Kidney (tissue), 13 donors: ENCODE measurements at regions not wholly inside any gene's neighbourhood (a gene's known extent, or its start where the extent isn't known, plus 50 kb on each side); places are given as distances from the start of the nearest gene placed in this dataset.

ENCODE experiments used
- DNase-seq, 5 donors: peaks; one replicate each; pipeline ENCODE4 v3.0.0-alpha.2; 2013 to 2020
- FAIRE-seq: peaks from 2 replicates; lab custom pipeline; 2012; peaks lifted over from hg19 to GRCh38; lab: Jason Lieb, UNC
- H3K27ac ChIP-seq, 2 donors: one replicate each; pipeline ENCODE4 v1.7.0; 2013; ENCODE audit warnings: low read depth in 2 of 2, low read length in 2 of 2, inconsistent platforms in 1 of 2
- H3K27me3 ChIP-seq: one replicate; pipeline ENCODE4 v1.7.1; 2013; ENCODE audit warnings: low read length, inconsistent platforms; ENCODE audit not compliant: control insufficient read depth, insufficient read depth
- H3K36me3 ChIP-seq, 3 donors: one replicate each; pipeline versions ENCODE4 v1.7.0 to v1.7.1; 2013; ENCODE audit warnings: low read length in 3 of 3, control low read depth in 1 of 3, inconsistent platforms in 1 of 3; ENCODE audit not compliant: insufficient read depth in 3 of 3, control insufficient read depth in 2 of 3
- H3K4me1 ChIP-seq, 3 donors: one replicate each; pipeline versions ENCODE4 v1.7.0 to v1.7.1; 2013; ENCODE audit warnings: low read length in 3 of 3, inconsistent platforms in 1 of 3, low read depth in 1 of 3; ENCODE audit not compliant: control insufficient read depth in 2 of 3, insufficient read depth in 2 of 3
- H3K4me3 ChIP-seq, 3 donors: one replicate each; pipeline versions ENCODE4 v1.7.0 to v1.8.1; 2013; ENCODE audit warnings: low read length in 3 of 3, control low read depth in 1 of 3, inconsistent platforms in 1 of 3
- H3K9ac ChIP-seq, 3 donors: one replicate each; pipeline versions ENCODE4 v1.7.0 to v1.7.1; 2013; ENCODE audit warnings: low read length in 3 of 3, control low read depth in 1 of 3, inconsistent platforms in 1 of 3
- H3K9me3 ChIP-seq, 3 donors: one replicate each; pipeline versions ENCODE4 v1.7.0 to v1.7.1; 2013; ENCODE audit warnings: low read length in 3 of 3, control low read depth in 1 of 3, inconsistent platforms in 1 of 3; ENCODE audit not compliant: control insufficient read depth in 2 of 3, insufficient read depth in 1 of 3
- CTCF ChIP-seq: IDR thresholded peaks from 3 replicates; pipeline ENCODE4 v1.5.1; 2012; ENCODE audit warnings: mild to moderate bottlenecking, moderate library complexity, borderline replicate concordance; ENCODE audit not compliant: insufficient read depth; ENCODE audit errors: extremely low read depth
- intact Hi-C: fragments of 100-400 bp; cut with DNase I; formaldehyde crosslinking; loops from one replicate; pipeline ENCODE4 v1.11.1; 2022
- donor health status: control.
- donor health status: control.
- donor health status: control.
- donor health status: control.
- donor health status: control.
- donor health status: DM: yes; HTN: yes; CAD: no.
- donor health status: Normal renal cell carcinoma (clear cell type).

GRCh38 chr4:152200511-152201333 is 335.2 kb downstream of the FBXW7 start:
- H3K9me3 ChIP-seq = no peaks in the 10 kb centered on the region
- intact Hi-C loops = no loop called here
- no peaks in the 10 kb centered on the region for H3K36me3 ChIP-seq
- H3K27ac ChIP-seq = no peak overlapping the region
- H3K27me3 ChIP-seq = no peaks in the 10 kb centered on the region
- DNase-seq (no peak), FAIRE-seq (no peak)
- H3K9ac ChIP-seq = no peak overlapping the region
- H3K4me3 ChIP-seq = no peak overlapping the region
- no peak for TF ChIP-seq CTCF
- H3K4me1 ChIP-seq = no peaks in the 10 kb centered on the region

- no peak for TF ChIP-seq CTCF
- DNase-seq (no peak), FAIRE-seq (no peak)
- no peak overlapping the region for H3K27ac ChIP-seq
- intact Hi-C loops = no loop called here
- no peaks in the 10 kb centered on the region for H3K27me3 ChIP-seq
- no peak overlapping the region for H3K4me3 ChIP-seq
- H3K9me3 ChIP-seq = no peaks in the 10 kb centered on the region
- no peaks in the 10 kb centered on the region for H3K4me1 ChIP-seq
- H3K36me3 ChIP-seq = no peaks in the 10 kb centered on the region
- no peak overlapping the region for H3K9ac ChIP-seq
These were observed 338.7 kb downstream of the FBXW7 start for GRCh38 chr4:152197211-152197610.

- FAIRE-seq = no peak
- Histone ChIP-seq H3K27me3 (no peaks in the 10 kb centered on the region), H3K9me3 (no peaks in the 10 kb centered on the region), H3K4me3 (no peak overlapping the region), H3K36me3 (no peaks in the 10 kb centered on the region), H3K27ac (no peak overlapping the region), H3K4me1 (no peaks in the 10 kb centered on the region), H3K9ac (no peak overlapping the region)
- intact Hi-C loops = no loop called here
- no peak for TF ChIP-seq CTCF
- peak in 2 of 5 donors; percentile 35 to 58 for DNase-seq
These were observed 340.0 kb downstream of the FBXW7 start for GRCh38 chr4:152195888-152196287.

GRCh38 chr4:152193059-152193458 is 342.8 kb downstream of the FBXW7 start:
- DNase-seq (no peak), FAIRE-seq (no peak)
- no peaks in the 10 kb centered on the region for H3K9me3 ChIP-seq
- no peak for TF ChIP-seq CTCF
- H3K4me3 ChIP-seq = no peak overlapping the region
- no peaks in the 10 kb centered on the region for H3K27me3 ChIP-seq
- no peak overlapping the region for H3K27ac ChIP-seq
- no peak overlapping the region for H3K9ac ChIP-seq
- no peaks in the 10 kb centered on the region for H3K36me3 ChIP-seq
- H3K4me1 ChIP-seq = no peaks in the 10 kb centered on the region
- intact Hi-C loops = no loop called here
